ENCODE measurements at regions not wholly inside any gene's neighbourhood (a gene's known extent, or its start where the extent isn't known, plus 50 kb on each side); places are given as distances from the start of the nearest gene placed in this dataset.

- no peak for TF ChIP-seq CTCF (conservative IDR thresholded peaks at IDR 0.05; ENCODE audit: low read length)
- no peak for TF ChIP-seq EZH2phosphoT487 (IDR thresholded peaks at IDR 0.05; ENCODE audit: borderline replicate concordance, low read depth, low read length)
These were observed 554.7 kb downstream of the RBFOX1 start for GRCh38 chr16:7887316-7887715.

All from OCI-LY7 (cell line).